HUES64 (cell line): ENCODE measurements at regions not wholly inside any gene's neighbourhood (a gene's known extent, or its start where the extent isn't known, plus 50 kb on each side); places are given as distances from the start of the nearest gene placed in this dataset.

ENCODE experiments used
- H3K27ac ChIP-seq: 2 replicates; pipeline ENCODE4 v1.7.0; 2013; ENCODE audit warnings: low read depth, low read length, inconsistent platforms
- H3K27me3 ChIP-seq: 2 replicates; pipeline ENCODE4 v1.6.1; 2013; ENCODE audit warnings: mild to moderate bottlenecking, low read length; ENCODE audit not compliant: insufficient read depth
- H3K36me3 ChIP-seq: 2 replicates; pipeline ENCODE4 v1.6.1; 2013; ENCODE audit warnings: mild to moderate bottlenecking, low read length; ENCODE audit not compliant: insufficient read depth
- H3K4me1 ChIP-seq: 2 replicates; pipeline ENCODE4 v1.6.1; 2013; ENCODE audit warnings: mild to moderate bottlenecking, low read length, moderate library complexity; ENCODE audit not compliant: insufficient read depth
- H3K4me3 ChIP-seq: 2 replicates; pipeline ENCODE4 v1.5.1; 2013; ENCODE audit warnings: mild to moderate bottlenecking, low read length, moderate library complexity
- H3K9ac ChIP-seq: 2 replicates; pipeline ENCODE4 v1.6.1; 2013; ENCODE audit warnings: mild to moderate bottlenecking, low read depth, low read length
- H3K9me3 ChIP-seq: 2 replicates; pipeline ENCODE4 v1.6.1; 2013; ENCODE audit warnings: low read depth, low read length; ENCODE audit not compliant: insufficient read depth
- WGBS: fragments of 150-250, 120-280 bp; methylation state at CpG from one replicate; pipeline ENCODE4 v1.1.7; 2013; ENCODE audit warnings: missing lambda C conversion rate; 5-methylcytosine and 5-hydroxymethylcytosine counted together

DNA sequence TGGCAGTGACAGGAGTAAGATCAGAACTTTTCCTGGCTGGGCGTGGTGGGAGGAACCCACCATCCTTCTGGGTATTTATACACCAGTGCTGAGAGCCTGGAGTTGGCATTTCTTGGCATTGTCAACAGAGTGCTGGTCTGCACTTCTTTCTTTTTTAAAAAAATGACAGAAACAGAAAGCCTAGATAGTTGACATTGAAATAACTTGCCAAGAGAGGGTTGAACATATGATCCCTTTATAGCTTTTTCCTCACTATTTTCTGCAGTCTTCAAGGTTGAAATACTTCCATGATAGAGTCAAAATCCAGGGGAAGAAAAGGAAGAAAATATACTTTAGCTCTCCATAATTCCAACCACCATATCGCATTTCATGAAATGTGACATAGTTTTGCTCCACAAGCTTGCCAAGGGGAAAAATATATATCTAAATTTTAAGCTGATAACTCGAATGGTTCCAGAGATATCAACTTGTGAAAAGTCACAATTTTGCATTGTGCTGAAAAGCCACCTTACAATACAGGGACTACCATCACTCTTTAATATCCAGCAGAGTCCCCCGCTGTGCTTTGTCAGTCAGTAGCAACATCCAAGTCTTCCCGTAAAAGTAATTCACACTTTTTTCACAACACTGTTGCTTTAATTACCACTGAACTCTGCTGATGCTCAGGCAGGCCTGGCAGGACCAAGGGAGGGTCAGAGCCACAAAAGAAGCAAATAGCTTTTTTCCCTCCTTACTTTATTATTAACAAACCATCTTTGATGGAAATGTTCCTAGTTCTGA lies 764.9 kb upstream of the FANCL start:
- no peaks in the 10 kb centered on the region for H3K9me3 ChIP-seq
- H3K4me1 ChIP-seq, result peaks cover 13% of the 10 kb centered on the region
- WGBS, result 53% methylated on average over 4 of the region's 5 CpGs
- no peak overlapping the region for H3K4me3 ChIP-seq
- no peak overlapping the region for H3K9ac ChIP-seq
- H3K36me3 ChIP-seq, result no peaks in the 10 kb centered on the region
- H3K27ac ChIP-seq, result no peak overlapping the region
- H3K27me3 ChIP-seq, result no peaks in the 10 kb centered on the region

DNA sequence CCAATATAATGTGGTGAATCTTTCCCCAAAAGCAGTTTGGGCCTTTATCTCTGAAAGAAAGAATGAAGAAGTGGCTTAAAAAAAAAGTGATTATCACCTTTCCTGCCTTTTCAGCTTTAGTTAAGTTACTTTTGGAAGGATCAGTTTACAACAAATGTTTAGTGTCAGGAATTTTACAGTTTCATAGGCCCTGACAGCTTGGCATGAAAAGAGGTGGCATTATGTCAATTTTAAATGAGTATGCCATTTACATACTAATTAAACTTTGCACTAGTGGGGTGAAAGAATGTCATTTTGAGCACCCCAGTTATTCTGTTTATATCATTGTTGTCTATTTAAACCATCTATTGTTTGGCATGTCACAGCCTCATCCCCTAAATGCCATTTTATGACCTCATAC lies 763.5 kb upstream of the FANCL start:
- no peak overlapping the region for H3K4me3 ChIP-seq
- H3K27ac ChIP-seq, result no peak overlapping the region
- no peaks in the 10 kb centered on the region for H3K9me3 ChIP-seq
- no peaks in the 10 kb centered on the region for H3K27me3 ChIP-seq
- peaks cover 13% of the 10 kb centered on the region for H3K4me1 ChIP-seq
- no peak overlapping the region for H3K9ac ChIP-seq
- no peaks in the 10 kb centered on the region for H3K36me3 ChIP-seq

GRCh38 chr2:59000796-59001195 lies 759.7 kb upstream of the FANCL start:
- Histone ChIP-seq H3K9me3 (no peaks in the 10 kb centered on the region), H3K27ac (no peak overlapping the region), H3K4me1 (peaks cover 4% of the 10 kb centered on the region; the same call in 1 of the 2 replicates), H3K27me3 (no peaks in the 10 kb centered on the region), H3K9ac (no peak overlapping the region), H3K4me3 (no peak overlapping the region), H3K36me3 (no peaks in the 10 kb centered on the region)
- WGBS, result 98% methylated on average over 2 of the region's 2 CpGs

GRCh38 chr2:58992062-58992706 lies 751.1 kb upstream of the FANCL start:
- Histone ChIP-seq H3K9me3 (no peaks in the 10 kb centered on the region), H3K27me3 (no peaks in the 10 kb centered on the region), H3K9ac (no peak overlapping the region), H3K4me3 (no peak overlapping the region), H3K27ac (no peak overlapping the region), H3K36me3 (no peaks in the 10 kb centered on the region), H3K4me1 (peaks cover 9% of the 10 kb centered on the region)
- WGBS, result 71% methylated on average over 3 of the region's 4 CpGs

DNA sequence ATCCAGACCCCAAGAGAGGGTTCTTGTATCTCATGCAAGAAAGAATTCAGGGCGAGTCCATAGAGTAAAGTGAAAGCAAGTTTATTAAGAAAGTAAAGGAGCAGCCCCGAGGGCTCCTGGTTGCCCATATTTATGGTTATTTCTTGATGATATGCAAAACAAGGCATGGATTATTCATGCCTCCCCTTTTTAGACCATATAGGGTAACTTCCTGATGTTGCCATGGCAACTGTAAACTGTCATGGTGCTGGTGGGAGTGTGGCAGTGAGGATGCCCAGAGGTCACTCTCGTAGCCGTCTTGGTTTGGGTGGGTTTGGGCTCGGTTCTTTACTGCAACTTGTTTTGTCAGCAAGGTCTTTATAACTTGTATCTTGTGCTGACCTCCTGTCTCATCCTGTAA lies 750.2 kb upstream of the FANCL start:
- Histone ChIP-seq H3K9ac (no peak overlapping the region), H3K36me3 (no peaks in the 10 kb centered on the region), H3K4me3 (no peak overlapping the region), H3K9me3 (no peaks in the 10 kb centered on the region), H3K4me1 (peaks cover 9% of the 10 kb centered on the region), H3K27ac (no peak overlapping the region), H3K27me3 (no peaks in the 10 kb centered on the region)
- WGBS, result 94% methylated on average over 4 of the region's 5 CpGs

DNA sequence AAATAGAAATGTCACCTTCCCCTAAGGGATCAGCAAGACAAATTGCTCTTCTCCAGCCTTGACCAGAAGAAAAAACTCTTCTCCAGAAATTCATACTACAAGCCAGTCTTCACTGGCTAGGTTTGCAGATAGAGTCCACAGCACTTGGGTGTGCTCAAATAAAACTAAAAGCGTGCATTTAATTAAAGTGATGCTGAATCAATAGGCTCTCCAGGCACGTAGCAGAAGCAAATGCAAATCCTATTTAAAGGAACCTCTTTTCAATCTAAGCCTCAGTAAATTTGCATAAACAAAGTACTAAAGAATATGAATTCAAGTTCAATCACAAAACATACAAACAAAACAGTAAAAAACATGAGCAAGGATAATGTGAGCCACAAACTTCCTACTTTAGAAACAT lies 744.4 kb upstream of the FANCL start:
- Histone ChIP-seq H3K27ac (no peak overlapping the region), H3K4me3 (no peak overlapping the region), H3K9me3 (no peaks in the 10 kb centered on the region), H3K27me3 (no peaks in the 10 kb centered on the region), H3K4me1 (peaks cover 15% of the 10 kb centered on the region; the same call in 1 of the 2 replicates), H3K9ac (no peak overlapping the region), H3K36me3 (no peaks in the 10 kb centered on the region)
- 78% methylated on average over 2 of the region's 2 CpGs for WGBS

DNA sequence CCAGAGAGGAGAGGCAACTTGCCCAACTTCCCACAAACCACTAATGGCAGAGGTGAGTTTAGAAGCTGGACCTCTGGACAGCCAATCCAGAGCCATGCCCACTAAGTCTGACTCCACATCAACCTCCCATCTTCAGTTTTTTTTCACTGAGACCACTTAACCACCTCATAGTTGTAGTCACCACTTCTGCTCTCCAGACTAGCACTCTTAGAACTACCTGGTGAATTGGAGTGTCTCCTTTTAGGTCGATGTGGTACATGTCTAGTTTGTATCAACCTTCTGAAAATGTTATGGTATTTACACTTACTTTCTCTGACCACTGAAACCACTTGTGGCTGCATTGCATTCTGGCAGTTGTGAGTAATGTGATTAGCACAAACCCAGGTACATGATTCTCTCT lies 743.6 kb upstream of the FANCL start:
- Histone ChIP-seq H3K9ac (no peak overlapping the region), H3K4me3 (no peak overlapping the region), H3K4me1 (peaks cover 15% of the 10 kb centered on the region; the same call in 1 of the 2 replicates), H3K36me3 (no peaks in the 10 kb centered on the region), H3K27ac (no peak overlapping the region), H3K9me3 (no peaks in the 10 kb centered on the region), H3K27me3 (no peaks in the 10 kb centered on the region)
- WGBS, result no CpG with 5 or more reads among the region's 1 CpG

- Histone ChIP-seq H3K4me1 (peaks cover 15% of the 10 kb centered on the region; the same call in 1 of the 2 replicates), H3K27ac (no peak overlapping the region), H3K36me3 (no peaks in the 10 kb centered on the region), H3K9ac (no peak overlapping the region), H3K27me3 (no peaks in the 10 kb centered on the region), H3K4me3 (no peak overlapping the region), H3K9me3 (no peaks in the 10 kb centered on the region)
- 97% methylated on average over 4 of the region's 4 CpGs for WGBS
Measured at GRCh38 chr2:58983111-58983510, 742.0 kb upstream of the FANCL start.

- WGBS, result 94% methylated on average over 5 of the region's 7 CpGs
- peaks cover 28% of the 10 kb centered on the region; the same call in 1 of the 2 replicates for H3K4me1 ChIP-seq
- no peak overlapping the region for H3K4me3 ChIP-seq
- no peak overlapping the region for H3K9ac ChIP-seq
- no peak overlapping the region for H3K27ac ChIP-seq
- H3K36me3 ChIP-seq, result no peaks in the 10 kb centered on the region
- H3K9me3 ChIP-seq, result no peaks in the 10 kb centered on the region
- H3K27me3 ChIP-seq, result no peaks in the 10 kb centered on the region
Measured at GRCh38 chr2:58981237-58981636, 740.1 kb upstream of the FANCL start.

GRCh38 chr2:58976375-58977071 lies 735.4 kb upstream of the FANCL start:
- no peaks in the 10 kb centered on the region for H3K36me3 ChIP-seq
- 81% methylated on average over 8 of the region's 9 CpGs for WGBS
- H3K9me3 ChIP-seq, result no peaks in the 10 kb centered on the region
- no peaks in the 10 kb centered on the region for H3K27me3 ChIP-seq
- no peak overlapping the region for H3K9ac ChIP-seq
- H3K27ac ChIP-seq, result no peak overlapping the region
- H3K4me3 ChIP-seq, result no peak overlapping the region
- peaks cover 49% of the 10 kb centered on the region for H3K4me1 ChIP-seq

GRCh38 chr2:58974881-58975280 lies 733.8 kb upstream of the FANCL start:
- H3K4me3 ChIP-seq, result no peak overlapping the region
- no peaks in the 10 kb centered on the region for H3K9me3 ChIP-seq
- no peak overlapping the region for H3K27ac ChIP-seq
- H3K4me1 ChIP-seq, result peaks cover 55% of the 10 kb centered on the region
- H3K9ac ChIP-seq, result no peak overlapping the region
- WGBS, result 79% methylated on average over 7 of the region's 7 CpGs
- no peaks in the 10 kb centered on the region for H3K27me3 ChIP-seq
- no peaks in the 10 kb centered on the region for H3K36me3 ChIP-seq
